Embryonic facial prominence (tissue), 1 donor: ENCODE measurements at regions not wholly inside any gene's neighbourhood (a gene's known extent, or its start where the extent isn't known, plus 50 kb on each side); places are given as distances from the start of the nearest gene placed in this dataset.

Source experiments
- DNase-seq: peaks from one replicate; pipeline ENCODE4 v3.0.0-alpha.2; 2016; ENCODE audit errors: extremely low spot score

GRCh38 chr6:125491860-125492618, 190.3 kb upstream of the HDDC2 start:
- no peak for DNase-seq

DNA sequence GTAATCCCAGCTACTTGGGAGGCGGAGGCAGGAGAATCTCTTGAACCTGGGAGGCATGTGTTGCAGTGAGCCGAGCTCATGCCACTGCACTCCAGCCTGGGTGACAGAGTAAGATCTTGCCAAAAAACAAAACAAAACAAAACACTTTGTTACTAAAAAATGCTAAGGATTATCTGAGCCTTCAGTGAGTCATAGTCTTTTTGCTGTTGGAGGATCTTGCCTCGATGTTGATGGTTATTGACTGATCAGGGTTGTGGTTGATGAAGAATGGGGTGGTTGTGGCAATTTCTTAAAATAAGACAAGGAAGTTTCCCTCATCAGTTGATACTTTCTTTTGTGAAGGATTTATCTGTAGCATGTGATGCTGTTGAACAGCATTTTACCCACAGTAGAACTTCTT, 196.8 kb upstream of the HDDC2 start:
- no peak for DNase-seq

GRCh38 chr6:125499535-125499934, 197.8 kb upstream of the HDDC2 start:
- no peak for DNase-seq

- no peak for DNase-seq
Observed at GRCh38 chr6:125503181-125503580, 201.4 kb upstream of the HDDC2 start.

GRCh38 chr6:125507987-125508655, 206.4 kb upstream of the HDDC2 start:
- DNase-seq: no peak

- no peak for DNase-seq
Observed at GRCh38 chr6:125508793-125509192, 207.0 kb upstream of the HDDC2 start.

DNA sequence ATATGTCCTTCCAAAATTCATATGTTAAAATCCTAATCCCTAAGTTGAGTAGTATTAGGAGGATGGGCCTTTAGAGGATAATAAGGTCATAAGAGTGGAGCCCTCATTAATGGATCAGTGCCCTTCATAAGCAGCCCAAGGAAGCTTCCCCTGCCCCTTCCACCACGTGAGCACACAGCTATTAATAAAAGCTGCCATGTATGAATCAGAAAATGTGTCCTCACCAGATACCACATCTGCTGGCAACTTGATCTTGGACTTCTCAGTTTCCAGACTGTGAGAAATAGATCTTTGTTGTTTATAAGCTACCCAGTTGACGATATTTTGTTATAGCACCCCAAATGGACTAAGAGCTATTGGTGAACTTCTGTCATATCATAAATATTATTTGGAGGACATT, 207.7 kb upstream of the HDDC2 start:
- DNase-seq: no peak

GRCh38 chr6:125510405-125510804, 208.6 kb upstream of the HDDC2 start:
- no peak for DNase-seq

GRCh38 chr6:125511809-125512396, 210.1 kb upstream of the HDDC2 start:
- no peak for DNase-seq

- no peak for DNase-seq
Observed at GRCh38 chr6:125512621-125513020, 210.9 kb upstream of the HDDC2 start.

DNA sequence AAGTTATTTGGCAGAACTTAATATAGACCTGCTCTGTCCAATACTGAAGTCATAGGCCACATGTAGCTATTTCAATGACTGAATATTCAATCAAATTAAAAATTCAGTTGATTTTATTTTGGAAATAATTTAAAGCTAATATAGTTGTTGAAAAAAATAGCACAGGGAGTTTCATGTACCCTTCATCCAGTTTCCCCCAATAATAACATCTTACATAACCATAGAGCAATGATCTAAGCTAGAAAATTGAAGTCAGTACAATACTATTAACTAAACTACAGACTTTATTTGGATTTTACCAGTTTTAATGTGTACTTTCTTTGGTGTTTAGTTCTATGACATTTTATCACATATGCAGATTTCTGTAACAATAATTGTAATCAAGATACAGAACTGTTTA, 212.2 kb upstream of the HDDC2 start:
- DNase-seq: no peak

DNA sequence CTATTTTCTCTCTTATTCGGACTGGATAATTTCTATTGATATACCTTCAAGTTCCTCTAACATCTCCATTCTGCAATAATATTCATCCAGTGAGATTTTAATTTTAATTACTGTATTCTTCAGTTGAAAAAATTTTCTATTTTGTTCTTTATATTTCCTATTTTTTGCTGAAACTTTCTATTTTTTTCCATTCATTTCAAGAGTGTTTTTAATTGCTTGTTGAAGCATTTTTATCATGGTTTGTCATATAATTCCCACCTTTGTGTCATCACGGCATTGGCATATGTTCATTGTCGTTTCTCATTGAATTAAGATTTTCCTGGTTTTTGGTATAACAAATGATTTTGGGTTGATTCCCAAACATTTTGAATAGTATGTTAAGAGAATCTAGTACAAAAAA, 214.9 kb upstream of the HDDC2 start:
- DNase-seq: no peak

GRCh38 chr6:125519367-125519766, 217.6 kb upstream of the HDDC2 start:
- DNase-seq: no peak

- no peak for DNase-seq
Observed at GRCh38 chr6:125524356-125524755, 222.6 kb upstream of the HDDC2 start.

DNA sequence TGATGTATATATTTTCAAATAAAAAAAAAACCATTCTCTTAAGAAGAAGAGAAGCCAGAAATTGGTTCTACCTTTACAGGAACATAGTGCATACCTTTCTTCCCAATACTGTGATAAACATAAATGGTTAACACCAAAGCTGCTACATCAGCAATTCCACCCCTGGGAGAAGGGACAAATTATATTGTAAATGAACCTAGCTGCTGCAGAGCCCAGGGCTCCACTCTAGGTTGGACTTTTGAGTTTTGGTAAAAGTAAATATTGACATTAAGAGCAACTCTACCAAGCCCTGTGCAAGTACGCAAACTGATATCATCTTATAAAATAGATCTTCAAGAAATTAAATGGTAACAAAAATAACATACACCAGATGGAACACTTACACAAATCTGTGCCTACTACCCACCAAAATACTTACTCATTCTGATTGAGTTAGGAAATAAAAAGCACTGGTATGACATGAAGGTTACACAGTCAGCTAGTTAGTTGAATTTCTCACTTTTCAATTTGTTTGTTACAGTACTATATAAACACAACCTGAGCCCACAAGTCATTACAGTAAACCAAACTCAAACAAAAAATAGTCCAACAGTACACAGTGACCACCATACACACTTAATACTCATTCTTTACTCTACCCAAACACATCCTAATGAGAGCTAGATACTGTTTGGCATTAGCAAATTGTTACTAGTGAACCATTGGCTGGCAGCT, 223.3 kb upstream of the HEY2 start:
- DNase-seq: no peak

DNA sequence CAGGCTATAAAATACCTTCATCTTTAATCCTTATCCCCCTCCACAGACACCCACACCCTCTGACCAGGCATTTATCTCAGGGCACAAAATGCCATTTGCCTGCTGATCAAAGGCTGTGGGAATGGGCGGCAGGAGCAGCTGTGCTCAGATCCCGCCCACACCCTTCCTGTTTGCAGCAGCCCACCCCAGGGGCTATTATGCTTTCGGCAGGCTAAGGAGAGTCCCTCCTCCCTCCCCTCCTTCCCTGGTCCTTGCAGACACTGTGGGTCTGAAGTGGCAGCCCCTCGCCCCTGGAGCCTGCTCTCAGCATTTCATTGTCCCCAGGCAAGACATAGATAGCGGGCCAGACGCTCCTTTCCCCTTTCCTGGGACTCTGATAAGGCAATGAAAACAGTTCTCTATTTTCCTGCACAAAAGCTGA, 220.8 kb upstream of the HEY2 start:
- DNase-seq: no peak

DNA sequence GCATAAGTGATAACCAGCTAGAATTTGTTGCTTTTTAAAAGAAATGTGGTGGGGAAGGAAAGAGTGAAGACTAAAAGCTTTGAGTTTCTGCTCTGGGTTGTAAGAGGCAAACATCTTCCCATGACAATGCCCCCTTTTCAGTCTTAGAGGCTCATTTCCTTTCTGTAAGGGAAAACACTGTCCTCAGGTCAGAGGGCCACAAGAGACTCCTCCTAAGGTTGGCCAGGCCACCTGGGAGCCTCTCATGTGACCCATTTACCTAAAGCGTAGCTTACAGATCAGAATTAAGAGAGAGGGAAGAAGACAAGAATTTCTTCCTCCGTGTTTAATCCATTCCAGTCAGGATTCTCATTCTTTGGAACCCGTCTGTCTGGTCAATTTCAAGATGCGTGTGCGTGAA, 220.4 kb upstream of the HEY2 start:
- DNase-seq: no peak

DNA sequence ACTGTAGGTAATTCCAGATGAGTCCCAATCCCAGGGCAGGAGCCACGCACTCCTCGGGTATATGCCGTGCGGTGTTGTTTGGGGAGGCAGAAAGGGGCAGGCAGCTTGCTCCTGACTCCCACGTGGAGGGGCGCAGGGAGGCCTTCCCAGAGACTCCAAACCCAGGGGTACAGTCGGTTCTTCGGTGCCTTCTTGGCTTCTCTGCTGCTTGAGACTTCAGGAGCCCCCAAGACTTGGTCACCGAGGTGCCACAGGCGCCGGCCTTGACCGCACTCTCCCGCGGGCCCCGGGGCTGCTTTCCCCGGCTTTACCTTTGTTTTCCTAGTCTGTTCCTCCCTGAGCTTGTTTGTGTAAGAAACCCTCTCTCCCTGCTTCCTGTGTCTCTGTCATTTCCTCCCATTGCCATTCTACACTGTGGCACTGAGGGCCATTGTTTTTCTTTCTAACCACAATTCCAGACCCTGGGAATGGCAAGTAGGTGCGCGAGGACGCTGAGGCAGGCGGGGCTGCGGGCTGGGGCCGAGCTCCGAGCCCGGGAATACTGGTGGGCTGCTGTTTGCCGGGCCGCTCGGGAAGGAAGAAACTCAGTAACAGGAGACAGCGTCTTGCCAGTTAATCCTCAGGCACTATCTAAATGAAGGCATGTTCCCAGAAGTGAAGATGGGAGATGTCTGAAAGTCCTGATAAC, 215.6 kb upstream of the HEY2 start:
- no peak for DNase-seq

GRCh38 chr6:125534430-125535263, 214.8 kb upstream of the HEY2 start:
- no peak for DNase-seq

DNA sequence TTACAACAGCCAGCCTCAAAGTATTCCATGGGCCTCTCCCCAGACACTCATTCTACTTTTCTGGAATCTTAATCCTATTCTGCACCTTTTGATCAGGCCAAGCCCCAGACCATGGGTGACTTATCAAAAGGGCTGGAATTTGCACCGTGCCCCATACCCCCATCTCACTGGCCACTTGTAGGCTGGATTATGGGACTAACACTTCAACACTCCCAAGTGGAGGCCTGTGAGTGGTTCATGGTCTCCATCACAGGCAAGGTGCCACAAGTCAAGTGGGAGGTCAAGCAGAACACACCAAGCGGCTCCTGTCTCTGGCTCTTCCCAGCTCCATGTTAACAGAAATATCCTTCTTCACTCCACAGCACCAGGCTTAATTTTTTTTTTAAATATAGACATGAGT, 212.3 kb upstream of the HEY2 start:
- DNase-seq: no peak

DNA sequence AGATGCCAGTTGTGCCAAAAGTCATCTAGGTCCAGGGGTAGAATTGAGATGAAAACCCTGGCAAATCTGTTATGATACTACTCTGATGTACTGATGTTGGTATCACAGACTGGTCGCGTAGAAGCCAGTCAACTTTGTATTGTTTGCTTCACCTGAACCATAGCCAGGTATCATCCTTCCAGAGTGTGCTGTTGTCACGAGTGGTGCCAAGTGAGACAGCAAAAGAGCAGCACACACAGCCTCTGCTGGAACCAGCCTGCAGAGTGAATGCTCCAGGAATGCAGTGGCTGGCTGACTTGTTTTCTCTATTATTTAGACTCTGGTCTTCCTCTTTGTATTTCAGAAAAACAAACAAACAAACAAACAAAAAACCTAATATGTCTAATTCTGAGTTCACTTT, 209.5 kb upstream of the HEY2 start:
- DNase-seq: no peak
